IMR-90 (cell line): ENCODE measurements at regions not wholly inside any gene's neighbourhood (a gene's known extent, or its start where the extent isn't known, plus 50 kb on each side); places are given as distances from the start of the nearest gene placed in this dataset.

Source experiments
- ATAC-seq: fragments of 200-7000 bp; cut with Tn5 transposase; 2 replicates; pipeline ENCODE4 v1.9.1; 2020; ENCODE audit warnings: low read depth, mild to moderate bottlenecking, moderate library complexity
- BruUV-seq: library from RNA; stranded (reverse); fragments of 400-500 nt; replicated peaks from 2 replicates; lab custom pipeline; 2021; lab: Mats Ljungman, UMichigan
- CTCF ChIA-PET: fragments of 300-600 bp; formaldehyde crosslinking; extraction: SDS; loops from one replicate; lab custom pipeline; 2021; ENCODE audit warnings: antibody characterized with exemption; lab: Yijun Ruan, JAX
- POLR2A ChIA-PET: fragments of 300-600 bp; sonication (Branson Sonifier 250); formaldehyde crosslinking; loops from one replicate; lab custom pipeline; 2022; ENCODE audit warnings: antibody characterized with exemption; ENCODE audit not compliant: unreplicated experiment; lab: Charles Lee
- DNase-seq: peaks from one replicate; pipeline ENCODE4 v3.0.0; 2013
- H2AFZ ChIP-seq: replicated peaks from 2 replicates; pipeline ENCODE3; 2013; ENCODE audit warnings: low read length, mild to moderate bottlenecking; ENCODE audit not compliant: poor library complexity
- H2AK5ac ChIP-seq: 2 replicates; pipeline ENCODE4 v1.6.1; 2013; ENCODE audit warnings: low read depth, low read length, inconsistent platforms
- H2AK9ac ChIP-seq: replicated peaks from 2 replicates; pipeline ENCODE3; 2013; ENCODE audit warnings: mild to moderate bottlenecking, low read depth, low read length, moderate library complexity; ENCODE audit not compliant: poor library complexity
- H2BK120ac ChIP-seq: 2 replicates; pipeline ENCODE4 v1.6.1; 2013; ENCODE audit warnings: low read depth, low read length, inconsistent platforms
- H2BK15ac ChIP-seq: 3 replicates; pipeline ENCODE4 v1.6.1; 2013; ENCODE audit warnings: low read depth, low read length, inconsistent platforms
- H2BK20ac ChIP-seq: 2 replicates; pipeline ENCODE4 v1.6.1; 2013; ENCODE audit warnings: low read depth, mild to moderate bottlenecking, inconsistent platforms, low read length, moderate library complexity
- H2BK5ac ChIP-seq: 2 replicates; pipeline ENCODE4 v1.6.1; 2013; ENCODE audit warnings: mild to moderate bottlenecking, low read depth, low read length, inconsistent platforms; ENCODE audit not compliant: poor library complexity, severe bottlenecking
- H3K14ac ChIP-seq: replicated peaks from 2 replicates; pipeline ENCODE4 v1.6.1; 2013; ENCODE audit warnings: low read depth, low read length, inconsistent platforms
- H3K18ac ChIP-seq: 2 replicates; pipeline ENCODE4 v1.6.1; 2013; ENCODE audit warnings: low read depth, low read length, control low read depth
- H3K23ac ChIP-seq: 2 replicates; pipeline ENCODE4 v1.6.1; 2013; ENCODE audit warnings: low read depth, low read length, inconsistent platforms
- H3K27ac ChIP-seq: 2 replicates; pipeline ENCODE4 v1.5.1; 2013; ENCODE audit warnings: mild to moderate bottlenecking, control low read depth, low read length; ENCODE audit not compliant: insufficient read depth
- H3K27me3 ChIP-seq: 2 replicates; pipeline ENCODE4 v1.6.1; 2013; ENCODE audit warnings: low read length; ENCODE audit not compliant: control insufficient read depth, insufficient read depth
- H3K36me3 ChIP-seq: 2 replicates; pipeline ENCODE4 v1.6.1; 2013; ENCODE audit warnings: low read length, mixed read lengths; ENCODE audit not compliant: control insufficient read depth, insufficient read depth
- H3K4ac ChIP-seq: 2 replicates; pipeline ENCODE4 v1.6.1; 2013; ENCODE audit warnings: low read depth, low read length, inconsistent platforms
- H3K4me1 ChIP-seq: 2 replicates; pipeline ENCODE4 v1.6.1; 2013; ENCODE audit warnings: low read length, mixed read lengths; ENCODE audit not compliant: control insufficient read depth, insufficient read depth
- H3K4me2 ChIP-seq: 2 replicates; pipeline ENCODE4 v1.6.1; 2013; ENCODE audit warnings: low read depth, mild to moderate bottlenecking, control low read depth, low read length, moderate library complexity
- H3K4me3 ChIP-seq: 2 replicates; pipeline ENCODE4 v1.5.1; 2013; ENCODE audit warnings: low read depth, mild to moderate bottlenecking, control low read depth, low read length, moderate library complexity; ENCODE audit not compliant: insufficient read depth
- H3K56ac ChIP-seq: 2 replicates; pipeline ENCODE4 v1.6.1; 2013; ENCODE audit warnings: low read length, inconsistent platforms; ENCODE audit not compliant: insufficient read depth; ENCODE audit errors: extremely low read depth
- H3K79me1 ChIP-seq, 2 experiments: 2 replicates each; pipeline ENCODE4 v1.6.1; 2013; ENCODE audit warnings: low read length in 2 of 2, inconsistent platforms in 1 of 2, low read depth in 1 of 2
- H3K9ac ChIP-seq: 2 replicates; pipeline ENCODE4 v1.6.1; 2013; ENCODE audit warnings: low read depth, low read length, control low read depth
- H3K9me1 ChIP-seq: 2 replicates; pipeline ENCODE4 v1.6.1; 2013; ENCODE audit warnings: low read length, inconsistent platforms; ENCODE audit not compliant: insufficient read depth
- H3K9me3 ChIP-seq: 2 replicates; pipeline ENCODE4 v1.6.1; 2013; ENCODE audit warnings: low read length; ENCODE audit not compliant: control insufficient read depth, insufficient read depth
- H4K20me1 ChIP-seq: 2 replicates; pipeline ENCODE4 v1.6.1; 2013; ENCODE audit warnings: low read length, inconsistent platforms; ENCODE audit not compliant: insufficient read depth
- H4K5ac ChIP-seq: 2 replicates; pipeline ENCODE4 v1.6.1; 2013; ENCODE audit warnings: mild to moderate bottlenecking, low read depth, low read length, control low read depth
- H4K8ac ChIP-seq, 2 experiments: 2 replicates each; pipeline ENCODE4 v1.6.1; 2013; ENCODE audit warnings: low read depth in 2 of 2, low read length in 2 of 2, control low read depth in 1 of 2, inconsistent platforms in 1 of 2
- H4K91ac ChIP-seq: 2 replicates; pipeline ENCODE4 v1.6.1; 2013; ENCODE audit warnings: low read depth, low read length, inconsistent platforms; ENCODE audit not compliant: insufficient read depth
- BHLHE40 ChIP-seq: fragments of 150-350 bp; IDR thresholded peaks from 2 replicates; pipeline ENCODE4 v1.6.1; 2016; ENCODE audit warnings: mild to moderate bottlenecking, low read depth, low read length
- CEBPB ChIP-seq: IDR thresholded peaks from 2 replicates; pipeline ENCODE4 v1.6.1; 2012; ENCODE audit warnings: low read depth, low read length, improper control_type of control experiment
- CHD1 ChIP-seq: IDR thresholded peaks from 2 replicates; pipeline ENCODE4 v1.6.1; 2012; ENCODE audit warnings: low read depth, low read length, improper control_type of control experiment
- MAZ ChIP-seq: IDR thresholded peaks from 2 replicates; pipeline ENCODE4 v1.6.1; 2012; ENCODE audit warnings: low read depth, mild to moderate bottlenecking, low read length, improper control_type of control experiment, moderate library complexity, borderline replicate concordance
- MXI1 ChIP-seq: IDR thresholded peaks from 2 replicates; pipeline ENCODE4 v1.6.1; 2012; ENCODE audit warnings: low read depth, mild to moderate bottlenecking, low read length, moderate library complexity, borderline replicate concordance
- NFE2L2 ChIP-seq: fragments of 150-350 bp; IDR thresholded peaks from 2 replicates; pipeline ENCODE4 v1.6.1; 2016; ENCODE audit warnings: low read depth, mild to moderate bottlenecking, low read length
- POLR2A ChIP-seq: IDR thresholded peaks from 2 replicates; pipeline ENCODE4 v1.6.1; 2012; ENCODE audit warnings: mild to moderate bottlenecking, low read depth, low read length
- RCOR1 ChIP-seq: IDR thresholded peaks from 2 replicates; pipeline ENCODE4 v1.6.1; 2012; ENCODE audit warnings: mild to moderate bottlenecking, low read length, improper control_type of control experiment; ENCODE audit not compliant: insufficient replicate concordance
- RFX5 ChIP-seq: IDR thresholded peaks from 2 replicates; pipeline ENCODE4 v1.8.0; 2012; ENCODE audit warnings: low read depth, mild to moderate bottlenecking, low read length, moderate library complexity
- SMC3 ChIP-seq: fragments of 150-350 bp; IDR thresholded peaks from 2 replicates; pipeline ENCODE4 v1.6.1; 2016; ENCODE audit warnings: low read depth, mild to moderate bottlenecking, antibody characterized with exemption, low read length, moderate library complexity
- USF2 ChIP-seq: fragments of 150-350 bp; IDR thresholded peaks from 2 replicates; pipeline ENCODE4 v1.6.1; 2017; ENCODE audit warnings: mild to moderate bottlenecking, antibody characterized with exemption, low read length, low read depth
- WGBS, 2 experiments: methylation state at CpG; one replicate each; pipeline versions ENCODE4 v1.1.5 to v1.1.7; 2013; ENCODE audit warnings: missing lambda C conversion rate in 2 of 2; ENCODE audit not compliant: insufficient read length in 1 of 2; ENCODE audit errors: extremely low coverage in 2 of 2; 5-methylcytosine and 5-hydroxymethylcytosine counted together
- dilution Hi-C: fragments of 300-500 bp; cut with HindIII; formaldehyde crosslinking; loops from one replicate; pipeline ENCODE4 v1.14.3; 2018; ENCODE audit warnings: low sequenced_read_pairs; ENCODE audit not compliant: unreplicated experiment
- in situ Hi-C: fragments of 300-500 bp; cut with MboI; formaldehyde crosslinking; loops from 3 replicates; pipeline ENCODE4 v1.14.3; 2019; ENCODE audit warnings: low sequenced_read_pairs, inconsistent platforms, mixed read lengths
- intact Hi-C: fragments of 100-400 bp; cut with micrococcal nuclease; formaldehyde crosslinking; loops from 2 replicates; pipeline ENCODE4 v1.10.0; 2022
- TF ChIP-seq, protein P1 (sequence below): fragments of 150-350 bp; IDR thresholded peaks from 2 replicates; pipeline ENCODE4 v1.6.1; 2016; ENCODE audit warnings: low read depth, mild to moderate bottlenecking, low read length, moderate library complexity, borderline replicate concordance

DNA sequence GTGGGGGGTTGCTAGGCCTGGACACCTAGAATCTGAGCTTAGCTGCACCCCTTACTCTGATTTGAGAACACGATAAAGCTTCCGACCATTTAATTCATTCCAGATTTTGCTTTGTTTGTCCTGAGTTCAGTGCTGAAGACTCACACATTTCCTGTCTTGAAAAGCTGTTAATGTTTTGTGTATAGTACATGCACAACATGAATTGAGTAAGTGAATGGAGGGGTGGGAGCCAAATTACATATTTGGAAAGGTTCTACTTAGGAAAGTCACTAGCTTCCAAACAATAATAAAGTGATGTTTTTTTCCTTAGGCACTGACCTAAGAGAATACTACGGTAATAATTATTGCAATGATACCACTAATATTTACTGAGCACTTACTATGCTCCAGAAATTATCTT lies 955.2 kb upstream of the NR2F2 start:
- no peak overlapping the region for H3K14ac ChIP-seq
- H3K4ac ChIP-seq, result no peak overlapping the region
- H2BK20ac ChIP-seq, result no peak overlapping the region
- H3K18ac ChIP-seq, result no peak overlapping the region
- H3K9ac ChIP-seq, result no peak overlapping the region
- ChIA-PET CTCF (no interaction called here), POLR2A (no interaction called here)
- H2BK15ac ChIP-seq, result no peak overlapping the region
- H2BK5ac ChIP-seq, result no peak overlapping the region
- H3K4me1 ChIP-seq, result peaks cover 1% of the 10 kb centered on the region; the same call in 1 of the 2 replicates
- H4K20me1 ChIP-seq, result no peaks in the 10 kb centered on the region
- no peak overlapping the region for H4K8ac ChIP-seq
- no peak overlapping the region for H3K4me2 ChIP-seq
- BruUV-seq, result no TSS peak
- H4K91ac ChIP-seq, result no peak overlapping the region
- H4K5ac ChIP-seq, result no peak overlapping the region
- H2AFZ ChIP-seq, result no peak overlapping the region
- dilution Hi-C loops, result no loop called here
- H3K27me3 ChIP-seq, result no peaks in the 10 kb centered on the region
- no peak overlapping the region for H2BK120ac ChIP-seq
- ATAC-seq, result no peak
- H2AK5ac ChIP-seq, result no peak overlapping the region
- no CpG with 5 or more reads among the region's 3 CpGs for WGBS, 2 experiments
- intact Hi-C loops, result no loop called here
- H3K27ac ChIP-seq, result no peak overlapping the region
- H3K4me3 ChIP-seq, result no peak overlapping the region
- no peak for TF ChIP-seq POLR2A
- TF ChIP-seq BHLHE40, result no peak
- no peak for TF ChIP-seq CHD1
- no peak for TF ChIP-seq NFE2L2
- no peak for TF ChIP-seq RFX5
- no peak for TF ChIP-seq RCOR1
- TF ChIP-seq SMC3, result no peak
- TF ChIP-seq, protein P1, sequence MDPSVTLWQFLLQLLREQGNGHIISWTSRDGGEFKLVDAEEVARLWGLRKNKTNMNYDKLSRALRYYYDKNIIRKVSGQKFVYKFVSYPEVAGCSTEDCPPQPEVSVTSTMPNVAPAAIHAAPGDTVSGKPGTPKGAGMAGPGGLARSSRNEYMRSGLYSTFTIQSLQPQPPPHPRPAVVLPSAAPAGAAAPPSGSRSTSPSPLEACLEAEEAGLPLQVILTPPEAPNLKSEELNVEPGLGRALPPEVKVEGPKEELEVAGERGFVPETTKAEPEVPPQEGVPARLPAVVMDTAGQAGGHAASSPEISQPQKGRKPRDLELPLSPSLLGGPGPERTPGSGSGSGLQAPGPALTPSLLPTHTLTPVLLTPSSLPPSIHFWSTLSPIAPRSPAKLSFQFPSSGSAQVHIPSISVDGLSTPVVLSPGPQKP, result no peak
- no peak for TF ChIP-seq USF2
- no peak for TF ChIP-seq MAZ
- TF ChIP-seq MXI1, result no peak
- no peak for TF ChIP-seq CEBPB
- no peaks in the 10 kb centered on the region for H3K9me3 ChIP-seq
- in situ Hi-C loops, result no loop called here
- DNase-seq, result no peak
- no peaks in the 10 kb centered on the region for H3K79me1 ChIP-seq
- no peaks in the 10 kb centered on the region for H3K9me1 ChIP-seq
- H3K56ac ChIP-seq, result no peak overlapping the region
- H2AK9ac ChIP-seq, result no peak overlapping the region
- no peaks in the 10 kb centered on the region for H3K36me3 ChIP-seq
- H3K23ac ChIP-seq, result no peak overlapping the region
